H1 (cell line): ENCODE measurements at regions not wholly inside any gene's neighbourhood (a gene's known extent, or its start where the extent isn't known, plus 50 kb on each side); places are given as distances from the start of the nearest gene placed in this dataset.

ENCODE experiments used
- CTCF ChIA-PET: fragments of 300-600 bp; sonication (Branson Sonifier 250); formaldehyde crosslinking; loops from one replicate; lab custom pipeline; 2021; ENCODE audit not compliant: partially characterized antibody; lab: Charles Lee
- POLR2A ChIA-PET: fragments of 300-600 bp; sonication (Branson Sonifier 250); formaldehyde crosslinking; loops from one replicate; lab custom pipeline; 2021; ENCODE audit warnings: inconsistent platforms; ENCODE audit not compliant: partially characterized antibody; lab: Charles Lee
- DNase-seq, 2 experiments: peaks; one replicate each; pipeline versions ENCODE4 v3.0.0 to v3.0.0-alpha.2; 2010 to 2022; ENCODE audit warnings: low spot score in 2 of 2, low read depth in 1 of 2, mixed read lengths in 1 of 2
- FAIRE-seq: peaks from 2 replicates; lab custom pipeline; 2011; peaks lifted over from hg19 to GRCh38; lab: Jason Lieb, UNC
- H2AFZ ChIP-seq: 2 replicates; pipeline ENCODE4 v1.8.1; 2012; ENCODE audit warnings: low read length, inconsistent platforms
- H2AK5ac ChIP-seq: 2 replicates; pipeline ENCODE4 v1.6.1; 2013; ENCODE audit warnings: low read depth, low read length
- H2BK120ac ChIP-seq: replicated peaks from 2 replicates; pipeline ENCODE3; 2013; ENCODE audit warnings: low read depth, low read length, inconsistent platforms
- H2BK12ac ChIP-seq: 2 replicates; pipeline ENCODE4 v1.6.1; 2013; ENCODE audit warnings: low read depth, low read length
- H2BK15ac ChIP-seq: 2 replicates; pipeline ENCODE4 v1.6.1; 2013; ENCODE audit warnings: low read length
- H2BK20ac ChIP-seq: 2 replicates; pipeline ENCODE4 v1.6.1; 2013; ENCODE audit warnings: low read length
- H2BK5ac ChIP-seq: 2 replicates; pipeline ENCODE4 v1.6.1; 2013; ENCODE audit warnings: low read depth, low read length
- H3K14ac ChIP-seq: 2 replicates; pipeline ENCODE4 v1.6.1; 2013; ENCODE audit warnings: inconsistent platforms; ENCODE audit not compliant: insufficient read length
- H3K18ac ChIP-seq: 2 replicates; pipeline ENCODE4 v1.6.1; 2013; ENCODE audit warnings: low read length; ENCODE audit errors: extremely low read depth
- H3K23ac ChIP-seq: 2 replicates; pipeline ENCODE4 v1.6.1; 2013; ENCODE audit warnings: inconsistent platforms; ENCODE audit not compliant: insufficient read length
- H3K23me2 ChIP-seq: 2 replicates; pipeline ENCODE4 v1.6.1; 2013; ENCODE audit warnings: low read depth, low read length
- H3K27ac ChIP-seq: 2 replicates; pipeline ENCODE4 v1.6.1; 2011; ENCODE audit warnings: low read depth, low read length, inconsistent platforms
- H3K27me3 ChIP-seq, 4 experiments: replicated peaks in 1 of 4; 1 replicate in 1 of 4; 2 replicates in 3 of 4; pipeline versions ENCODE4 v1.6.1 to v1.8.1; 2011 to 2013; ENCODE audit warnings: low read length in 3 of 4, mild to moderate bottlenecking in 3 of 4, inconsistent platforms in 2 of 4, mixed read lengths in 2 of 4, moderate library complexity in 1 of 4; ENCODE audit not compliant: control insufficient read depth in 3 of 4, insufficient read depth in 3 of 4; ENCODE audit errors: extremely low read depth in 1 of 4
- H3K36me3 ChIP-seq, 4 experiments: 2 replicates each; pipeline versions ENCODE4 v1.6.1 to v1.8.1; 2011 to 2013; ENCODE audit warnings: mild to moderate bottlenecking in 4 of 4, low read length in 3 of 4, moderate library complexity in 2 of 4, control low read depth in 1 of 4, inconsistent platforms in 1 of 4; ENCODE audit not compliant: insufficient read depth in 4 of 4, control insufficient read depth in 2 of 4
- H3K4ac ChIP-seq: replicated peaks from 2 replicates; pipeline ENCODE3; 2013; ENCODE audit warnings: low read length, low read depth, mixed read lengths, inconsistent platforms; ENCODE audit not compliant: insufficient read length
- H3K4me1 ChIP-seq, 4 experiments: replicated peaks in 1 of 4; 1 replicate in 1 of 4; 2 replicates in 3 of 4; pipeline versions ENCODE4 v1.6.1 to v1.8.1; 2011 to 2013; ENCODE audit warnings: low read length in 3 of 4, inconsistent platforms in 2 of 4, mixed read lengths in 1 of 4; ENCODE audit not compliant: insufficient read depth in 4 of 4, control insufficient read depth in 3 of 4
- H3K4me2 ChIP-seq, 2 experiments: 2 replicates each; pipeline versions ENCODE4 v1.6.1 to v1.8.1; 2011 to 2013; ENCODE audit warnings: low read depth in 2 of 2, low read length in 2 of 2, control low read depth in 1 of 2, inconsistent platforms in 1 of 2, mild to moderate bottlenecking in 1 of 2; ENCODE audit not compliant: insufficient read depth in 1 of 2
- H3K4me3 ChIP-seq, 4 experiments: fragments of 200-600, 300-600 bp in 1 of 4; sonication (generic), shearing (Covaris generic), sonication (Bioruptor Twin) in 1 of 4; 2 replicates each; pipeline versions ENCODE4 v1.5.1 to v1.8.1; 2011 to 2016; ENCODE audit warnings: low read length in 4 of 4, low read depth in 3 of 4, control low read depth in 2 of 4, inconsistent platforms in 2 of 4, mild to moderate bottlenecking in 2 of 4, mixed read lengths in 1 of 4, moderate library complexity in 1 of 4; ENCODE audit not compliant: insufficient read depth in 2 of 4; ENCODE audit errors: extremely low read depth in 1 of 4
- H3K56ac ChIP-seq: replicated peaks from 2 replicates; pipeline ENCODE3; 2013; ENCODE audit warnings: low read depth, mild to moderate bottlenecking, mixed read lengths, low read length, inconsistent platforms; ENCODE audit not compliant: insufficient read length
- H3K79me1 ChIP-seq: 2 replicates; pipeline ENCODE4 v1.6.1; 2013; ENCODE audit warnings: low read depth, low read length, control low read depth
- H3K79me2 ChIP-seq, 2 experiments: 2 replicates each; pipeline versions ENCODE4 v1.6.1 to v1.8.1; 2012 to 2013; ENCODE audit warnings: low read length in 2 of 2, mild to moderate bottlenecking in 2 of 2, inconsistent platforms in 1 of 2; ENCODE audit not compliant: insufficient read depth in 2 of 2, control insufficient read depth in 1 of 2
- H3K9ac ChIP-seq, 4 experiments: replicated peaks in 1 of 4; 1 replicate in 1 of 4; 2 replicates in 3 of 4; pipeline versions ENCODE4 v1.6.1 to v1.8.1; 2011 to 2013; ENCODE audit warnings: low read depth in 3 of 4, low read length in 3 of 4, control low read depth in 2 of 4, mild to moderate bottlenecking in 2 of 4, moderate library complexity in 2 of 4, inconsistent platforms in 1 of 4; ENCODE audit errors: extremely low read depth in 1 of 4
- H3K9me3 ChIP-seq, 2 experiments: 2 replicates each; pipeline versions ENCODE4 v1.6.1 to v1.8.1; 2012 to 2013; ENCODE audit warnings: mild to moderate bottlenecking in 2 of 2, moderate library complexity in 2 of 2, control low read depth in 1 of 2, inconsistent platforms in 1 of 2, low read depth in 1 of 2, low read length in 1 of 2, mixed read lengths in 1 of 2; ENCODE audit not compliant: insufficient read depth in 2 of 2
- H4K20me1 ChIP-seq, 2 experiments: replicated peaks in 1 of 2; 2 replicates each; pipeline versions ENCODE3 to v1.8.1; 2011 to 2013; ENCODE audit warnings: inconsistent platforms in 2 of 2, low read length in 2 of 2, mild to moderate bottlenecking in 1 of 2; ENCODE audit not compliant: insufficient read depth in 2 of 2, control insufficient read depth in 1 of 2
- H4K5ac ChIP-seq: 2 replicates; pipeline ENCODE4 v1.6.1; 2013; ENCODE audit warnings: low read length, low read depth, mixed read lengths, inconsistent platforms; ENCODE audit not compliant: insufficient read length
- H4K8ac ChIP-seq: 2 replicates; pipeline ENCODE4 v1.8.0; 2013; ENCODE audit warnings: mild to moderate bottlenecking, moderate library complexity, low read length, inconsistent platforms; ENCODE audit not compliant: insufficient read depth; ENCODE audit errors: extremely low read depth
- H4K91ac ChIP-seq: replicated peaks from 2 replicates; pipeline ENCODE3; 2013; ENCODE audit warnings: low read length, mixed read lengths, inconsistent platforms; ENCODE audit not compliant: insufficient read length
- BACH1 ChIP-seq: IDR thresholded peaks from 2 replicates; pipeline ENCODE4 v1.6.1; 2012; ENCODE audit warnings: low read length, improper control_type of control experiment
- HDAC2 ChIP-seq, 2 experiments: fragments of 300-600 bp in 1 of 2; sonication (generic) in 1 of 2; IDR thresholded peaks; 2 replicates each; pipeline ENCODE4 v1.6.1; 2011 to 2012; ENCODE audit warnings: low read depth in 2 of 2, low read length in 2 of 2, mild to moderate bottlenecking in 2 of 2, moderate library complexity in 2 of 2, borderline replicate concordance in 1 of 2, inconsistent platforms in 1 of 2
- KDM5A ChIP-seq: fragments of 200-600 bp; IDR thresholded peaks from 2 replicates; pipeline ENCODE4 v1.7.1; 2012; ENCODE audit warnings: mild to moderate bottlenecking, low read length, inconsistent platforms, mixed read lengths
- MAX ChIP-seq: IDR thresholded peaks from 2 replicates; pipeline ENCODE4 v1.6.1; 2012; ENCODE audit warnings: inconsistent platforms
- RXRA ChIP-seq: IDR thresholded peaks from 2 replicates; pipeline ENCODE4 v1.6.1; 2011; ENCODE audit warnings: low read depth, mild to moderate bottlenecking, low read length, moderate library complexity; ENCODE audit not compliant: insufficient read depth
- SAP30 ChIP-seq: fragments of 300-600 bp; sonication (generic); IDR thresholded peaks from 2 replicates; pipeline ENCODE4 v1.7.1; 2012; ENCODE audit warnings: low read length, moderate library complexity, mild to moderate bottlenecking, inconsistent platforms; ENCODE audit not compliant: insufficient read depth, insufficient replicate concordance
- TEAD4 ChIP-seq: IDR thresholded peaks from 2 replicates; pipeline ENCODE4 v1.6.1; 2012; ENCODE audit warnings: low read depth, low read length, inconsistent platforms, mixed read lengths
- WGBS, 2 experiments: shearing (Covaris generic) in 1 of 2; methylation state at CpG; one replicate each; pipeline versions ENCODE4 v1.1.6 to v1.1.7; 2013 to 2015; ENCODE audit warnings: low lambda C conversion rate in 2 of 2, mixed read lengths in 2 of 2, inconsistent platforms in 1 of 2, low coverage in 1 of 2, missing lambda C conversion rate in 1 of 2; ENCODE audit not compliant: insufficient replicate concordance in 2 of 2, insufficient coverage in 1 of 2, insufficient read length in 1 of 2; ENCODE audit errors: extremely low coverage in 1 of 2, missing lambda C conversion rate in 1 of 2; 5-methylcytosine and 5-hydroxymethylcytosine counted together

GRCh38 chr2:152243761-152244640, 68.4 kb upstream of the STAM2 start:
- H4K91ac ChIP-seq, result no peak overlapping the region

More at GRCh38 chr2:152243761-152244640, 68.4 kb upstream of the STAM2 start:
- Histone ChIP-seq H3K79me2 (no peaks in the 10 kb centered on the region), H2BK20ac (no peak overlapping the region), H3K27me3 (no peaks in the 10 kb centered on the region), H3K9me3 (0 out of 4 replicates have a peak, but pooled peaks cover 3 to 6% of the 10 kb centered on the region in 2 experiments), H3K14ac (no peak overlapping the region), H2BK5ac (no peak overlapping the region), H3K4me2 (no peak overlapping the region), H3K27ac (no peak overlapping the region), H3K18ac (no peak overlapping the region), H4K5ac (no peak overlapping the region), H4K20me1 (no peaks in the 10 kb centered on the region), H3K36me3 (no peaks in the 10 kb centered on the region), H4K8ac (no peak overlapping the region), H3K4me3 (no peak overlapping the region), H2AFZ (0 out of 2 replicates have a peak overlapping the region, but pooled peaks have one; percentile 45), H2BK12ac (no peak overlapping the region), H3K79me1 (no peaks in the 10 kb centered on the region), H2BK15ac (no peak overlapping the region), H3K4me1 (no peaks in the 10 kb centered on the region), H2AK5ac (no peak overlapping the region), H3K4ac (no peak overlapping the region), H2BK120ac (no peak overlapping the region), H3K9ac (no peak overlapping the region), H3K56ac (no peak overlapping the region), H3K23ac (no peak overlapping the region), H3K23me2 (no peaks in the 10 kb centered on the region)
- ChIA-PET CTCF (interaction anchor here (0.6 to 1.5 kb wide), 2 partner anchors 219 to 405 kb away, joined by 3 to 4 read pairs; no protein-coding TSS in a partner anchor), POLR2A (interaction anchor here (1.0 kb wide), 1 partner anchor 11 kb away, joined by 3 read pairs; no protein-coding TSS in a partner anchor)
- DNase-seq, result no peak
- WGBS, 2 experiments, result 89% methylated on average over 8 of the region's 8 CpGs; no CpG with 5 or more reads in 1 of the 2 experiments
- no peak for FAIRE-seq
- TF ChIP-seq MAX (no peak), KDM5A (no peak), BACH1 (no peak), SAP30 (no peak), RXRA (no peak), HDAC2 (IDR thresholded peaks at IDR 0.05; ENCODE audit: borderline replicate concordance in 1 of 2, low read depth in 2 of 2, low read length in 2 of 2) (no peak), TEAD4 (no peak)
